Type B pancreatic cell (in vitro differentiated cells): ENCODE measurements at regions not wholly inside any gene's neighbourhood (a gene's known extent, or its start where the extent isn't known, plus 50 kb on each side); places are given as distances from the start of the nearest gene placed in this dataset.

Source experiments
- DNase-seq: peaks from one replicate; pipeline ENCODE4 v3.0.0; 2021; ENCODE audit warnings: mixed read lengths; ENCODE audit not compliant: unreplicated experiment; ENCODE audit errors: extremely low spot score
- H3K27ac Mint-ChIP-seq: 2 replicates; pipeline ENCODE4 v1.8.0; 2021; ENCODE audit warnings: mild to moderate bottlenecking, mixed read lengths
- H3K27me3 Mint-ChIP-seq: 2 replicates; pipeline ENCODE4 v1.8.0; 2021; ENCODE audit warnings: mixed read lengths
- H3K36me3 Mint-ChIP-seq: 2 replicates; pipeline ENCODE4 v1.8.0; 2021; ENCODE audit warnings: mixed read lengths
- H3K4me1 Mint-ChIP-seq: one replicate; pipeline ENCODE4 v1.8.0; 2021; ENCODE audit warnings: mixed read lengths; ENCODE audit not compliant: unreplicated experiment
- H3K4me3 Mint-ChIP-seq: 2 replicates; pipeline ENCODE4 v1.8.0; 2021; ENCODE audit warnings: mild to moderate bottlenecking, mixed read lengths
- H3K9me3 Mint-ChIP-seq: 2 replicates; pipeline ENCODE4 v1.8.0; 2021; ENCODE audit warnings: mixed read lengths
- TF ChIP-seq, protein P1 (sequence below): fragments of 200-600 bp; sonication (generic); conservative IDR thresholded peaks from 2 replicates; pipeline ENCODE4 v1.5.0; 2021; ENCODE audit warnings: antibody characterized with exemption, mild to moderate bottlenecking

DNA sequence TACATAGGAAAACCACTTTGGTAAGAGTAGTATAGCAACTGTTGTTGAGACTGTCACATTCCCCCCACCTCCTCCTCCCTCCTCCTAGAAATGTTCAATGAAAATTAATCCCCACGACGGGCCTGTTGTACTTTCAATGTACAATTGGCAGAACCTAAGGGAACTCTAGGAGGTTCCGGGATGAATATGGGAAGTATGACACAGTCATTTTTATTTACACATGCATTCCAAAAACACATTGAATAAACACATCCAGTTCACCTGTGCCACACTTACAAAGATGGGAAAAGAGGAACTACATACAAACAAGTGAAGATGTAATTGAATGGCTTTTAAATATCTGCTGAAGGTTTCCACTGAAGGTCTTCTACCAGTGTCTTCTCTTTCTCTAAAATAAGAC, 144.4 kb upstream of the NBPF11 start:
- no peaks in the 10 kb centered on the region for H3K36me3 Mint-ChIP-seq
- H3K9me3 Mint-ChIP-seq, result no peaks in the 10 kb centered on the region

GRCh38 chr1:148294116-148294807, 142.2 kb upstream of the NBPF11 start:
- Mint-ChIP-seq H3K27me3 (no peaks in the 10 kb centered on the region), H3K4me1 (peaks cover 6% of the 10 kb centered on the region), H3K27ac (no peak overlapping the region), H3K9me3 (no peaks in the 10 kb centered on the region), H3K4me3 (no peak overlapping the region), H3K36me3 (no peaks in the 10 kb centered on the region)
- no peak for DNase-seq
- TF ChIP-seq, protein P1, sequence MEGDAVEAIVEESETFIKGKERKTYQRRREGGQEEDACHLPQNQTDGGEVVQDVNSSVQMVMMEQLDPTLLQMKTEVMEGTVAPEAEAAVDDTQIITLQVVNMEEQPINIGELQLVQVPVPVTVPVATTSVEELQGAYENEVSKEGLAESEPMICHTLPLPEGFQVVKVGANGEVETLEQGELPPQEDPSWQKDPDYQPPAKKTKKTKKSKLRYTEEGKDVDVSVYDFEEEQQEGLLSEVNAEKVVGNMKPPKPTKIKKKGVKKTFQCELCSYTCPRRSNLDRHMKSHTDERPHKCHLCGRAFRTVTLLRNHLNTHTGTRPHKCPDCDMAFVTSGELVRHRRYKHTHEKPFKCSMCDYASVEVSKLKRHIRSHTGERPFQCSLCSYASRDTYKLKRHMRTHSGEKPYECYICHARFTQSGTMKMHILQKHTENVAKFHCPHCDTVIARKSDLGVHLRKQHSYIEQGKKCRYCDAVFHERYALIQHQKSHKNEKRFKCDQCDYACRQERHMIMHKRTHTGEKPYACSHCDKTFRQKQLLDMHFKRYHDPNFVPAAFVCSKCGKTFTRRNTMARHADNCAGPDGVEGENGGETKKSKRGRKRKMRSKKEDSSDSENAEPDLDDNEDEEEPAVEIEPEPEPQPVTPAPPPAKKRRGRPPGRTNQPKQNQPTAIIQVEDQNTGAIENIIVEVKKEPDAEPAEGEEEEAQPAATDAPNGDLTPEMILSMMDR, result no peak

More for the DNA sequence above, 144.4 kb upstream of the NBPF11 start:
- no peaks in the 10 kb centered on the region for H3K27me3 Mint-ChIP-seq
- TF ChIP-seq, protein P1, result no peak
- no peak for DNase-seq
- peaks cover 6% of the 10 kb centered on the region for H3K4me1 Mint-ChIP-seq
- H3K4me3 Mint-ChIP-seq, result no peak overlapping the region
- no peak overlapping the region for H3K27ac Mint-ChIP-seq

DNA sequence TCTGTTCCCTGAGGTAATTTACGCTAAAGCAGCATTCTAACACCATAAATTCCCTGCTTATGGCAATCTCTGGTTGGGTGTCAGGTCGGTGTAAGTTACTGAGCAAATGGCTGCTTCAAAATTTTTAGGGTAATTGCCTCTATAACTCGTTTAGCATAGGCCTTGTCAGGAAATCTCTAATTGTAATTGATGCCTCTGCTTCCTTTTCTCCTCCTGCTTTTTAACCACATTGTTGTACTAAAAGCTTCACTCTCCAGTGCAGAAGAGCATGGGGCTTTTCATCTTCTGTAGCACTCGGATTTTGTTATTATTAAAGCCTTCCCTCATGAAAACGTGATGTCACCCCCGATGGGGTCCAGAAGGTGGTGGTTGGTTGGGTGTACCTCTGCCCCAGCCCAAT, 141.6 kb upstream of the NBPF11 start:
- H3K9me3 Mint-ChIP-seq, result no peaks in the 10 kb centered on the region
- no peak overlapping the region for H3K27ac Mint-ChIP-seq
- H3K36me3 Mint-ChIP-seq, result no peaks in the 10 kb centered on the region
- DNase-seq, result no peak
- no peak overlapping the region for H3K4me3 Mint-ChIP-seq
- TF ChIP-seq, protein P1, result no peak
- peaks cover 6% of the 10 kb centered on the region for H3K4me1 Mint-ChIP-seq
- no peaks in the 10 kb centered on the region for H3K27me3 Mint-ChIP-seq

DNA sequence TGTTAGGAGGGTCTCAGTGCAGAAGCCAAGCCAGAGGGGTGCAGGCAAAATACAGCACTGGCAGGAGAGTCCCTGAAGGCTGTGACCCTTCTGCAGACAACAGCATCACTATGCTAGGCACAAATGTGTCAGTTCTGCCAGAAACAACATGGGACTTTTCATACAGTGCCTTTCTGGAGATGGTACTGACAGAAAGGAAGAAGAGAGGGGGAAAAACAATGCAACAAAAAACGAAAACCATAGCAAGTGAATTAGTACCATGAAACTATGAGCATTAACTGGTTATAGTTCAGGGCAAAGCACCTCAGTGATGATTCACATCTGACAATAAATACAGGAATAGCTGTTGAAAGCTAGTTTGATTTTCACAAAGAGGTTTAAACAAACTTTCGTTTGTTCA, 140.8 kb upstream of the NBPF11 start:
- Mint-ChIP-seq H3K27ac (no peak overlapping the region), H3K27me3 (no peaks in the 10 kb centered on the region), H3K9me3 (no peaks in the 10 kb centered on the region), H3K4me3 (no peak overlapping the region), H3K36me3 (no peaks in the 10 kb centered on the region), H3K4me1 (peaks cover 6% of the 10 kb centered on the region)
- TF ChIP-seq, protein P1, result no peak
- no peak for DNase-seq

DNA sequence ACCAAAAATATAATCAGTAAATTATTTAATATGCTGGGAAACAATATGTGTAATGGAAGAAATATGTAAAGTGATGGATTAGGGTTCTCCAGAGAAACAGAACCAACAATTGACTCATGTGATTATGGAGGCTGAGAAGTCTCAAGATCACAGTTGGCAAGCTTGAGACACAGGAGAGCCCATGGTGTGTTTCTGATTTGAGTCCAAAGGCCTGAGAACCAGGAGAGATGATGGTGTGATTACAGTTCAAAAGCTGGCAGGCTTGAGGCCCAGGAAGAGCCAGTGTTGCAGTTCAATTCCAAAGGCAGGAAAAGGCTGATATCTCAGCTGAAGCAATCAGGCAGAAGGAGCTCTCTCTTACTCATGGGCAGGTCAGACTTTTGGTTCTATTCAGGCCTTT, 138.8 kb upstream of the NBPF11 start:
- Mint-ChIP-seq H3K4me1 (peaks cover 6% of the 10 kb centered on the region), H3K36me3 (no peaks in the 10 kb centered on the region), H3K27me3 (no peaks in the 10 kb centered on the region), H3K4me3 (no peak overlapping the region), H3K9me3 (peaks cover 3% of the 10 kb centered on the region), H3K27ac (no peak overlapping the region)
- TF ChIP-seq, protein P1, result no peak
- DNase-seq, result no peak
